ENCODE measurements at regions not wholly inside any gene's neighbourhood (a gene's known extent, or its start where the extent isn't known, plus 50 kb on each side); places are given as distances from the start of the nearest gene placed in this dataset.

DNA sequence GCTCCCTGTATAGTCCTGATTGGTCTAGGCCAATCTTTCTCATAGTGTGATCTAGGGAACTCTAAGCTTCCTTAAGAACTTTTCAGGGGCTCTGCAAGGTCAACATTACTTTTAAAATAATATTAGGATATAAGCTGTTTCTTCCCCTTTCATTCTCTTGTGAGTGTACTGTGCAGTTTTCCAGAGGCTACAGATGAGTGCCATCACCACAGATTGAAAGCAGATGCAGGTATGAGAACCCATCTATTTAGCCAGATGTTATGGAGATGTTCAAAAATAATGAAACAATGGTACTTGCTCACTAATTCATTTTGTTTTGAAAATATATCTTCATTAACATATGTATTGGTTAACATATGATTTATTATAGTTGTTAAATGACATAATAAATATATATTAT lies 169.2 kb upstream of the SEMA3A start:
- Histone ChIP-seq H3K4me2 (ENCODE audit: insufficient read depth, low read length) (no peak overlapping the region), H3K4me1 (ENCODE audit: insufficient read depth, low read length) (no peaks in the 10 kb centered on the region), H3K9me3 (ENCODE audit: low read depth, low read length) (no peaks in the 10 kb centered on the region), H3K27ac (ENCODE audit: low read depth, low read length) (no peak overlapping the region), H3K27me3 (ENCODE audit: insufficient read depth, low read length) (no peaks in the 10 kb centered on the region), H4K20me1 (ENCODE audit: insufficient read depth, low read length) (no peaks in the 10 kb centered on the region), H3K36me3 (ENCODE audit: insufficient read depth, low read length) (no peaks in the 10 kb centered on the region), H2AFZ (ENCODE audit: low read length) (no peak overlapping the region), H3K4me3 (ENCODE audit: insufficient read depth, low read length) (no peak overlapping the region), H3K79me2 (ENCODE audit: insufficient read depth, low read length) (no peaks in the 10 kb centered on the region)
- no peak for DNase-seq (ENCODE audit: insufficient read length, low spot score, missing footprints)
- TF ChIP-seq, protein P1, sequence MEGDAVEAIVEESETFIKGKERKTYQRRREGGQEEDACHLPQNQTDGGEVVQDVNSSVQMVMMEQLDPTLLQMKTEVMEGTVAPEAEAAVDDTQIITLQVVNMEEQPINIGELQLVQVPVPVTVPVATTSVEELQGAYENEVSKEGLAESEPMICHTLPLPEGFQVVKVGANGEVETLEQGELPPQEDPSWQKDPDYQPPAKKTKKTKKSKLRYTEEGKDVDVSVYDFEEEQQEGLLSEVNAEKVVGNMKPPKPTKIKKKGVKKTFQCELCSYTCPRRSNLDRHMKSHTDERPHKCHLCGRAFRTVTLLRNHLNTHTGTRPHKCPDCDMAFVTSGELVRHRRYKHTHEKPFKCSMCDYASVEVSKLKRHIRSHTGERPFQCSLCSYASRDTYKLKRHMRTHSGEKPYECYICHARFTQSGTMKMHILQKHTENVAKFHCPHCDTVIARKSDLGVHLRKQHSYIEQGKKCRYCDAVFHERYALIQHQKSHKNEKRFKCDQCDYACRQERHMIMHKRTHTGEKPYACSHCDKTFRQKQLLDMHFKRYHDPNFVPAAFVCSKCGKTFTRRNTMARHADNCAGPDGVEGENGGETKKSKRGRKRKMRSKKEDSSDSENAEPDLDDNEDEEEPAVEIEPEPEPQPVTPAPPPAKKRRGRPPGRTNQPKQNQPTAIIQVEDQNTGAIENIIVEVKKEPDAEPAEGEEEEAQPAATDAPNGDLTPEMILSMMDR (IDR thresholded peaks at IDR 0.05; ENCODE audit: extremely low read depth, low read depth, low read length), result no peak

DNA sequence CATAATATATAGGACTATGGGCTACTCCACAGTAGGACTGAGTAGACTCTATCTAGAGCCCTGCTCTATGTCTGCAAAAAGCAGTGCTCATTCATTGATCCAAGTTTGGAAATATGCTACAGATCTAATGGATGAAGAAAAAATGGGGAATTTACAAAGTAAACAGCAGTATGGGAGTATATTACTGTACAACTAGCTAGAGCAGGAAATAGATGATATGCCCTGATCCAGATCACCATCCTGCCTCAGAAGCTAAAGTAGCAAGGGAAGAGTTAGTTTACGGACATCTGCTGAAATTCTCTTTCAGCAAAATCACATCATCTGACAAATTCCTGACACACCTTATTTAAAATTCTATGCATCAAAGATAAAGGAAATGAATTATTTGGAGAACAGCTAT lies 168.2 kb upstream of the SEMA3A start:
- no peak for DNase-seq (ENCODE audit: insufficient read length, low spot score, missing footprints)
- Histone ChIP-seq H3K79me2 (ENCODE audit: insufficient read depth, low read length) (no peaks in the 10 kb centered on the region), H3K4me2 (ENCODE audit: insufficient read depth, low read length) (no peak overlapping the region), H3K27ac (ENCODE audit: low read depth, low read length) (no peak overlapping the region), H3K4me1 (ENCODE audit: insufficient read depth, low read length) (no peaks in the 10 kb centered on the region), H2AFZ (ENCODE audit: low read length) (peak overlapping the region; percentile 33), H3K4me3 (ENCODE audit: insufficient read depth, low read length) (no peak overlapping the region), H3K36me3 (ENCODE audit: insufficient read depth, low read length) (no peaks in the 10 kb centered on the region), H4K20me1 (ENCODE audit: insufficient read depth, low read length) (no peaks in the 10 kb centered on the region), H3K27me3 (ENCODE audit: insufficient read depth, low read length) (no peaks in the 10 kb centered on the region), H3K9me3 (ENCODE audit: low read depth, low read length) (no peaks in the 10 kb centered on the region)
- TF ChIP-seq, protein P1 (IDR thresholded peaks at IDR 0.05; ENCODE audit: extremely low read depth, low read depth, low read length), result no peak

DNA sequence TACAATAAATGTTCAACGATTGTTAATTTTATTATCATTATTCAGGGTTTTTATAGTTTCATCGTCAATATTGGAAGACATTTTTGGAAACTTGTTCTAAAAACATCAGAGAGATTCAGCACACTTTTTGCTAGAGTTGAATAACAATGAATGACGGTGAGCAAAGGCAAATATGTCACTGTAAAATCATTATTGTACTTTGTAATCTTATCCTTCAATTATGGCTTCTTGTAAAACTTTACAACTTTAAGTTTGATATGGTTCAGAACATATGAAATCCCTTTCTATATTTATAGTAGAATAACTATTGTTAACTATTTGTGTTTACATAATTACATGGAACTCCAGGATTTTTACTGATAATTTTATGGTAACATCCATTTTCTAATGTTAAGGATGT lies 167.8 kb upstream of the SEMA3A start:
- no peak overlapping the region for H2AFZ ChIP-seq (ENCODE audit: low read length)
- H3K27ac ChIP-seq (ENCODE audit: low read depth, low read length), result no peak overlapping the region
- H3K27me3 ChIP-seq (ENCODE audit: insufficient read depth, low read length), result no peaks in the 10 kb centered on the region
- H3K9me3 ChIP-seq (ENCODE audit: low read depth, low read length), result no peaks in the 10 kb centered on the region
- H3K4me3 ChIP-seq (ENCODE audit: insufficient read depth, low read length), result no peak overlapping the region
- H3K36me3 ChIP-seq (ENCODE audit: insufficient read depth, low read length), result no peaks in the 10 kb centered on the region
- H3K4me1 ChIP-seq (ENCODE audit: insufficient read depth, low read length), result no peaks in the 10 kb centered on the region
- DNase-seq (ENCODE audit: insufficient read length, low spot score, missing footprints), result no peak
- TF ChIP-seq, protein P1 (IDR thresholded peaks at IDR 0.05; ENCODE audit: extremely low read depth, low read depth, low read length), result no peak
- no peaks in the 10 kb centered on the region for H4K20me1 ChIP-seq (ENCODE audit: insufficient read depth, low read length)
- H3K79me2 ChIP-seq (ENCODE audit: insufficient read depth, low read length), result no peaks in the 10 kb centered on the region
- no peak overlapping the region for H3K4me2 ChIP-seq (ENCODE audit: insufficient read depth, low read length)

DNA sequence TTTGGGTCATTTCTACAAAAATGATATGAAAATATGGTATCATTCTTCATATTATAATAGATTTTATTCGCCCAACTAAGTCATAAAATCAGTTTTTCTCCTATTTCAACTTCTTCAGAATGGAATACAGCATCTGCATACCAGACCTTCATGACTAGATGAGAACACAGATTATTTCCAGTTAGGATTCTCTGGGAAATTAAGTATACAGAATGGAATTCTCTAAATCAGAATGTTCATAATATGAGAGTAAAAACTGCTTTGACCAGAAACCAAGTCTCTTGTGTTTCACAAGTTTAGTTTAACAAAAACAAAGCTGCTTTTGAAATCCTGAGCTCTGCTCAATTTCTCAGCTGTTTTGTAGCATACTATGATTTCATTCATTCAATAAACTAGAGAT lies 160.3 kb upstream of the SEMA3A start:
- H3K4me1 ChIP-seq (ENCODE audit: insufficient read depth, low read length), result no peaks in the 10 kb centered on the region
- no peak overlapping the region for H2AFZ ChIP-seq (ENCODE audit: low read length)
- H3K27ac ChIP-seq (ENCODE audit: low read depth, low read length), result no peak overlapping the region
- no peak overlapping the region for H3K4me2 ChIP-seq (ENCODE audit: insufficient read depth, low read length)
- H4K20me1 ChIP-seq (ENCODE audit: insufficient read depth, low read length), result no peaks in the 10 kb centered on the region
- H3K27me3 ChIP-seq (ENCODE audit: insufficient read depth, low read length), result no peaks in the 10 kb centered on the region
- no peak overlapping the region for H3K4me3 ChIP-seq (ENCODE audit: insufficient read depth, low read length)
- TF ChIP-seq, protein P1 (IDR thresholded peaks at IDR 0.05; ENCODE audit: extremely low read depth, low read depth, low read length), result no peak
- no peaks in the 10 kb centered on the region for H3K79me2 ChIP-seq (ENCODE audit: insufficient read depth, low read length)
- no peaks in the 10 kb centered on the region for H3K36me3 ChIP-seq (ENCODE audit: insufficient read depth, low read length)
- no peak for DNase-seq (ENCODE audit: insufficient read length, low spot score, missing footprints)
- H3K9me3 ChIP-seq (ENCODE audit: low read depth, low read length), result no peaks in the 10 kb centered on the region
